ENCODE measurements at regions not wholly inside any gene's neighbourhood (a gene's known extent, or its start where the extent isn't known, plus 50 kb on each side); places are given as distances from the start of the nearest gene placed in this dataset.
A peak's percentile ranks its signal among the peaks of the same experiment; 100 is the strongest.

DNA sequence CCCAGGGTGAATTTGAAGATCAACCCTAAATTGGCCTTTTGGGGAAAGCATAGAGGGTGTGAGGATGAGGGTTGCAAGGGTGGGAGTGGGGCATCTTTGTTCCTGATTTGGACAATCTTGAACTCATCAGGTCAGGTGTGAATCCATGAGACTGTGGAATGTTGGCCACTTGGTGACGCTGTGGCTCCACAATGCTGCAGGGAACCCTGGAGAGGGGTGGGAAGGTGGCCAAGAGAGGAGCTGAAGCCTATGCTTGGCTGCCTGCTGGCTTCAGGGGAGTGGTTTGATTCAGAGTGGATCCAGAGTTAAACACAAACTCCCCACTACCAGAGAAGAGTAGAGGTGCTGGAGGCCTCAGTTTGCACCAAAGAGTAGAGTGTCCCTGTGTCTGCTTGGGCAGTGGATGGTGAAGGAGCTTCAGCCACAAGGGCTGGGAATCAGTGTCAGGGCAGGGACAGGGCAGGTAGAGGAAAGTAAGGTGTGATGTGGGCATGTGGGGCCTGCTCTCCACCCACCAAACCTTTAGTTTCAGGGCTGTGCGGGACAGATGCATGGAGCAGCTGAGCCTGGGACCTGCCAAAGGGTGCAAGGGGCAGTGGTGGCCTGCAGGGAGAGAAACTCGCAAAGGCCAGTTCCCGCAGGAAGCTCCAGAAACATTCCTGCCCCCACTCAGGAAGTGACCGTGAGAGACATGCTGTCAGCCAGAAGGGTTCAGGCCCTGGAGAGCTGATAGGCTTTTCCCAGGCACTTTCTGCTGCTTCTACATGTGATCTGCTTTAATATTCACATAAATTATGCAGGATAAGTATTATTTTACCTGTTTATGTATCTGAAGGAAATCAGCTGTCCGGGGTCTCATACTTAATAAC, 81.0 kb upstream of the PRSS58 start:
- peaks cover 11% of the 10 kb centered on the region for H3K4me1 Mint-ChIP-seq
- Histone ChIP-seq H3K4me2 (no peak overlapping the region; the same call in 1 of the 2 replicates), H3F3A (replicated peaks; ENCODE audit: low read depth) (no peaks in the 10 kb centered on the region), H3K27me3 (ENCODE audit: insufficient read depth) (no peaks in the 10 kb centered on the region), H3K4me1 (ENCODE audit: insufficient read depth) (0 out of 2 replicates have a peak, but pooled peaks cover 5% of the 10 kb centered on the region), H2AFZ (peak overlapping the region; percentile 93), H3K36me3 (ENCODE audit: insufficient read depth) (no peaks in the 10 kb centered on the region), H4K20me1 (replicated peaks; ENCODE audit: insufficient read depth) (no peaks in the 10 kb centered on the region), H3K9me2 (ENCODE audit: insufficient read depth) (no peaks in the 10 kb centered on the region), H3K79me2 (replicated peaks; ENCODE audit: insufficient read depth) (no peaks in the 10 kb centered on the region), H3K4me3 (no peak overlapping the region), H3K27ac (ENCODE audit: low read depth) (no peak overlapping the region)
- DNase-seq (ENCODE audit: low spot score) (peak; percentile 86), ATAC-seq (peak; percentile 99)
- no peaks in the 10 kb centered on the region for H3K9me3 Mint-ChIP-seq
- H3K27me3 Mint-ChIP-seq (ENCODE audit: insufficient read depth, low read depth, poor library complexity): peaks cover 2% of the 10 kb centered on the region
- TF ChIP-seq JUNB (IDR thresholded peaks at IDR 0.05; ENCODE audit: unreplicated experiment): no peak
- TF ChIP-seq EZH2 (IDR thresholded peaks at IDR 0.05; ENCODE audit: low read depth, unreplicated experiment): no peak
- no peak for TF ChIP-seq POLR2AphosphoS5 (IDR thresholded peaks at IDR 0.05; ENCODE audit: low read depth)
- TF ChIP-seq, protein P1, sequence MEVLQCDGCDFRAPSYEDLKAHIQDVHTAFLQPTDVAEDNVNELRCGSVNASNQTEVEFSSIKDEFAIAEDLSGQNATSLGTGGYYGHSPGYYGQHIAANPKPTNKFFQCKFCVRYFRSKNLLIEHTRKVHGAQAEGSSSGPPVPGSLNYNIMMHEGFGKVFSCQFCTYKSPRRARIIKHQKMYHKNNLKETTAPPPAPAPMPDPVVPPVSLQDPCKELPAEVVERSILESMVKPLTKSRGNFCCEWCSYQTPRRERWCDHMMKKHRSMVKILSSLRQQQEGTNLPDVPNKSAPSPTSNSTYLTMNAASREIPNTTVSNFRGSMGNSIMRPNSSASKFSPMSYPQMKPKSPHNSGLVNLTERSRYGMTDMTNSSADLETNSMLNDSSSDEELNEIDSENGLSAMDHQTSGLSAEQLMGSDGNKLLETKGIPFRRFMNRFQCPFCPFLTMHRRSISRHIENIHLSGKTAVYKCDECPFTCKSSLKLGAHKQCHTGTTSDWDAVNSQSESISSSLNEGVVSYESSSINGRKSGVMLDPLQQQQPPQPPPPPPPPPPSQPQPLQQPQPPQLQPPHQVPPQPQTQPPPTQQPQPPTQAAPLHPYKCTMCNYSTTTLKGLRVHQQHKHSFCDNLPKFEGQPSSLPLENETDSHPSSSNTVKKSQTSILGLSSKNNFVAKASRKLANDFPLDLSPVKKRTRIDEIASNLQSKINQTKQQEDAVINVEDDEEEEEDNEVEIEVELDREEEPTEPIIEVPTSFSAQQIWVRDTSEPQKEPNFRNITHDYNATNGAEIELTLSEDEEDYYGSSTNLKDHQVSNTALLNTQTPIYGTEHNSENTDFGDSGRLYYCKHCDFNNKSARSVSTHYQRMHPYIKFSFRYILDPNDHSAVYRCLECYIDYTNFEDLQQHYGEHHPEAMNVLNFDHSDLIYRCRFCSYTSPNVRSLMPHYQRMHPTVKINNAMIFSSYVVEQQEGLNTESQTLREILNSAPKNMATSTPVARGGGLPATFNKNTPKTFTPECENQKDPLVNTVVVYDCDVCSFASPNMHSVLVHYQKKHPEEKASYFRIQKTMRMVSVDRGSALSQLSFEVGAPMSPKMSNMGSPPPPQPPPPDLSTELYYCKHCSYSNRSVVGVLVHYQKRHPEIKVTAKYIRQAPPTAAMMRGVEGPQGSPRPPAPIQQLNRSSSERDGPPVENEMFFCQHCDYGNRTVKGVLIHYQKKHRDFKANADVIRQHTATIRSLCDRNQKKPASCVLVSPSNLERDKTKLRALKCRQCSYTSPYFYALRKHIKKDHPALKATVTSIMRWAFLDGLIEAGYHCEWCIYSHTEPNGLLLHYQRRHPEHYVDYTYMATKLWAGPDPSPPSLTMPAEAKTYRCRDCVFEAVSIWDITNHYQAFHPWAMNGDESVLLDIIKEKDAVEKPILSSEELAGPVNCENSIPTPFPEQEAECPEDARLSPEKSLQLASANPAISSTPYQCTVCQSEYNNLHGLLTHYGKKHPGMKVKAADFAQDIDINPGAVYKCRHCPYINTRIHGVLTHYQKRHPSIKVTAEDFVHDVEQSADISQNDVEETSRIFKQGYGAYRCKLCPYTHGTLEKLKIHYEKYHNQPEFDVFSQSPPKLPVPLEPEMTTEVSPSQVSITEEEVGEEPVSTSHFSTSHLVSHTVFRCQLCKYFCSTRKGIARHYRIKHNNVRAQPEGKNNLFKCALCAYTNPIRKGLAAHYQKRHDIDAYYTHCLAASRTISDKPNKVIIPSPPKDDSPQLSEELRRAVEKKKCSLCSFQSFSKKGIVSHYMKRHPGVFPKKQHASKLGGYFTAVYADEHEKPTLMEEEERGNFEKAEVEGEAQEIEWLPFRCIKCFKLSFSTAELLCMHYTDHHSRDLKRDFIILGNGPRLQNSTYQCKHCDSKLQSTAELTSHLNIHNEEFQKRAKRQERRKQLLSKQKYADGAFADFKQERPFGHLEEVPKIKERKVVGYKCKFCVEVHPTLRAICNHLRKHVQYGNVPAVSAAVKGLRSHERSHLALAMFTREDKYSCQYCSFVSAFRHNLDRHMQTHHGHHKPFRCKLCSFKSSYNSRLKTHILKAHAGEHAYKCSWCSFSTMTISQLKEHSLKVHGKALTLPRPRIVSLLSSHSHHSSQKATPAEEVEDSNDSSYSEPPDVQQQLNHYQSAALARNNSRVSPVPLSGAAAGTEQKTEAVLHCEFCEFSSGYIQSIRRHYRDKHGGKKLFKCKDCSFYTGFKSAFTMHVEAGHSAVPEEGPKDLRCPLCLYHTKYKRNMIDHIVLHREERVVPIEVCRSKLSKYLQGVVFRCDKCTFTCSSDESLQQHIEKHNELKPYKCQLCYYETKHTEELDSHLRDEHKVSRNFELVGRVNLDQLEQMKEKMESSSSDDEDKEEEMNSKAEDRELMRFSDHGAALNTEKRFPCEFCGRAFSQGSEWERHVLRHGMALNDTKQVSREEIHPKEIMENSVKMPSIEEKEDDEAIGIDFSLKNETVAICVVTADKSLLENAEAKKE (CRISPR knock-in tag; IDR thresholded peaks at IDR 0.05): peak; percentile 70
- no peak for TF ChIP-seq EZH2phosphoT487 (IDR thresholded peaks at IDR 0.05; ENCODE audit: unreplicated experiment)
- no peak for TF ChIP-seq ZNF331 (CRISPR knock-in tag; IDR thresholded peaks at IDR 0.05; ENCODE audit: low read depth)
- TF ChIP-seq, protein P2, sequence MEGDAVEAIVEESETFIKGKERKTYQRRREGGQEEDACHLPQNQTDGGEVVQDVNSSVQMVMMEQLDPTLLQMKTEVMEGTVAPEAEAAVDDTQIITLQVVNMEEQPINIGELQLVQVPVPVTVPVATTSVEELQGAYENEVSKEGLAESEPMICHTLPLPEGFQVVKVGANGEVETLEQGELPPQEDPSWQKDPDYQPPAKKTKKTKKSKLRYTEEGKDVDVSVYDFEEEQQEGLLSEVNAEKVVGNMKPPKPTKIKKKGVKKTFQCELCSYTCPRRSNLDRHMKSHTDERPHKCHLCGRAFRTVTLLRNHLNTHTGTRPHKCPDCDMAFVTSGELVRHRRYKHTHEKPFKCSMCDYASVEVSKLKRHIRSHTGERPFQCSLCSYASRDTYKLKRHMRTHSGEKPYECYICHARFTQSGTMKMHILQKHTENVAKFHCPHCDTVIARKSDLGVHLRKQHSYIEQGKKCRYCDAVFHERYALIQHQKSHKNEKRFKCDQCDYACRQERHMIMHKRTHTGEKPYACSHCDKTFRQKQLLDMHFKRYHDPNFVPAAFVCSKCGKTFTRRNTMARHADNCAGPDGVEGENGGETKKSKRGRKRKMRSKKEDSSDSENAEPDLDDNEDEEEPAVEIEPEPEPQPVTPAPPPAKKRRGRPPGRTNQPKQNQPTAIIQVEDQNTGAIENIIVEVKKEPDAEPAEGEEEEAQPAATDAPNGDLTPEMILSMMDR (conservative IDR thresholded peaks at IDR 0.05; ENCODE audit: low read depth in 2 of 2): peak; percentile 89 to 97
- no peak for TF ChIP-seq ZNF114 (CRISPR knock-in tag; IDR thresholded peaks at IDR 0.05)
- TF ChIP-seq CREB1 (CRISPR knock-in tag; IDR thresholded peaks at IDR 0.05; ENCODE audit: low read depth): no peak
- no peak for TF ChIP-seq STAT1 (IDR thresholded peaks at IDR 0.05; ENCODE audit: unreplicated experiment)
- TF ChIP-seq, protein P3, sequence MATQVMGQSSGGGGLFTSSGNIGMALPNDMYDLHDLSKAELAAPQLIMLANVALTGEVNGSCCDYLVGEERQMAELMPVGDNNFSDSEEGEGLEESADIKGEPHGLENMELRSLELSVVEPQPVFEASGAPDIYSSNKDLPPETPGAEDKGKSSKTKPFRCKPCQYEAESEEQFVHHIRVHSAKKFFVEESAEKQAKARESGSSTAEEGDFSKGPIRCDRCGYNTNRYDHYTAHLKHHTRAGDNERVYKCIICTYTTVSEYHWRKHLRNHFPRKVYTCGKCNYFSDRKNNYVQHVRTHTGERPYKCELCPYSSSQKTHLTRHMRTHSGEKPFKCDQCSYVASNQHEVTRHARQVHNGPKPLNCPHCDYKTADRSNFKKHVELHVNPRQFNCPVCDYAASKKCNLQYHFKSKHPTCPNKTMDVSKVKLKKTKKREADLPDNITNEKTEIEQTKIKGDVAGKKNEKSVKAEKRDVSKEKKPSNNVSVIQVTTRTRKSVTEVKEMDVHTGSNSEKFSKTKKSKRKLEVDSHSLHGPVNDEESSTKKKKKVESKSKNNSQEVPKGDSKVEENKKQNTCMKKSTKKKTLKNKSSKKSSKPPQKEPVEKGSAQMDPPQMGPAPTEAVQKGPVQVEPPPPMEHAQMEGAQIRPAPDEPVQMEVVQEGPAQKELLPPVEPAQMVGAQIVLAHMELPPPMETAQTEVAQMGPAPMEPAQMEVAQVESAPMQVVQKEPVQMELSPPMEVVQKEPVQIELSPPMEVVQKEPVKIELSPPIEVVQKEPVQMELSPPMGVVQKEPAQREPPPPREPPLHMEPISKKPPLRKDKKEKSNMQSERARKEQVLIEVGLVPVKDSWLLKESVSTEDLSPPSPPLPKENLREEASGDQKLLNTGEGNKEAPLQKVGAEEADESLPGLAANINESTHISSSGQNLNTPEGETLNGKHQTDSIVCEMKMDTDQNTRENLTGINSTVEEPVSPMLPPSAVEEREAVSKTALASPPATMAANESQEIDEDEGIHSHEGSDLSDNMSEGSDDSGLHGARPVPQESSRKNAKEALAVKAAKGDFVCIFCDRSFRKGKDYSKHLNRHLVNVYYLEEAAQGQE (IDR thresholded peaks at IDR 0.05; ENCODE audit: unreplicated experiment): no peak
- TF ChIP-seq, protein P4, sequence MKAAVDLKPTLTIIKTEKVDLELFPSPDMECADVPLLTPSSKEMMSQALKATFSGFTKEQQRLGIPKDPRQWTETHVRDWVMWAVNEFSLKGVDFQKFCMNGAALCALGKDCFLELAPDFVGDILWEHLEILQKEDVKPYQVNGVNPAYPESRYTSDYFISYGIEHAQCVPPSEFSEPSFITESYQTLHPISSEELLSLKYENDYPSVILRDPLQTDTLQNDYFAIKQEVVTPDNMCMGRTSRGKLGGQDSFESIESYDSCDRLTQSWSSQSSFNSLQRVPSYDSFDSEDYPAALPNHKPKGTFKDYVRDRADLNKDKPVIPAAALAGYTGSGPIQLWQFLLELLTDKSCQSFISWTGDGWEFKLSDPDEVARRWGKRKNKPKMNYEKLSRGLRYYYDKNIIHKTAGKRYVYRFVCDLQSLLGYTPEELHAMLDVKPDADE (IDR thresholded peaks at IDR 0.05): no peak
- TF ChIP-seq NANOG (IDR thresholded peaks at IDR 0.05; ENCODE audit: borderline replicate concordance): no peak
- peak overlapping the region; percentile 49; the same call in 1 of the 2 replicates for H3K27ac Mint-ChIP-seq
- H3K4me3 Mint-ChIP-seq: no peak overlapping the region
- H3K36me3 Mint-ChIP-seq (ENCODE audit: low read depth): no peaks in the 10 kb centered on the region

All from GM23338 (cell line).